ENCODE measurements at regions not wholly inside any gene's neighbourhood (a gene's known extent, or its start where the extent isn't known, plus 50 kb on each side); places are given as distances from the start of the nearest gene placed in this dataset.

GRCh38 chr18:78416853-78417252 lies 562.8 kb upstream of the SALL3 start:
- TF ChIP-seq CTCF (conservative IDR thresholded peaks at IDR 0.05; ENCODE audit: low read length) (no peak), EZH2phosphoT487 (IDR thresholded peaks at IDR 0.05; ENCODE audit: borderline replicate concordance, low read depth, low read length) (no peak)
